NCI-H2107 (cell line): ENCODE measurements at regions not wholly inside any gene's neighbourhood (a gene's known extent, or its start where the extent isn't known, plus 50 kb on each side); places are given as distances from the start of the nearest gene placed in this dataset.

Experiments used
- DNase-seq: peaks from one replicate; lab custom pipeline; 2025; lab: John Stamatoyannopoulos, UW

- DNase-seq = no peak
Observed at GRCh38 chr7:70907259-70908247, 224.4 kb upstream of the GALNT17 start.

GRCh38 chr7:70913924-70914323 lies 218.0 kb upstream of the GALNT17 start:
- no peak for DNase-seq

- no peak for DNase-seq
Observed at GRCh38 chr7:70915067-70915466, 216.9 kb upstream of the GALNT17 start.

GRCh38 chr7:70919481-70920073 lies 212.4 kb upstream of the GALNT17 start:
- no peak for DNase-seq

- DNase-seq = no peak
Observed at GRCh38 chr7:70920876-70921275, 211.1 kb upstream of the GALNT17 start.

- DNase-seq = no peak
Observed at GRCh38 chr7:70923181-70923845, 208.6 kb upstream of the GALNT17 start.

- DNase-seq = no peak
Observed at GRCh38 chr7:70925411-70926115, 206.4 kb upstream of the GALNT17 start.

GRCh38 chr7:70926666-70927065 lies 205.3 kb upstream of the GALNT17 start:
- DNase-seq = no peak

GRCh38 chr7:70935311-70935710 lies 196.6 kb upstream of the GALNT17 start:
- no peak for DNase-seq

- DNase-seq = no peak
Observed at GRCh38 chr7:70935854-70936253, 196.1 kb upstream of the GALNT17 start.

GRCh38 chr7:70937424-70937823 lies 194.5 kb upstream of the GALNT17 start:
- DNase-seq = no peak

- DNase-seq = no peak
Observed at GRCh38 chr7:70940597-70940996, 191.3 kb upstream of the GALNT17 start.

- DNase-seq = no peak
Observed at GRCh38 chr7:70942791-70943190, 189.2 kb upstream of the GALNT17 start.

GRCh38 chr7:70944516-70944915 lies 187.4 kb upstream of the GALNT17 start:
- no peak for DNase-seq

GRCh38 chr7:70947181-70947580 lies 184.8 kb upstream of the GALNT17 start:
- no peak for DNase-seq

- DNase-seq = no peak
Observed at GRCh38 chr7:70949862-70950261, 182.1 kb upstream of the GALNT17 start.

GRCh38 chr7:70951271-70951962 lies 180.5 kb upstream of the GALNT17 start:
- no peak for DNase-seq

- DNase-seq = no peak
Observed at GRCh38 chr7:70952311-70952710, 179.6 kb upstream of the GALNT17 start.

GRCh38 chr7:70953331-70953741 lies 178.6 kb upstream of the GALNT17 start:
- no peak for DNase-seq

- no peak for DNase-seq
Observed at GRCh38 chr7:70953796-70954195, 178.1 kb upstream of the GALNT17 start.

GRCh38 chr7:70972693-70973092 lies 159.3 kb upstream of the GALNT17 start:
- DNase-seq = no peak

- no peak for DNase-seq
Observed at GRCh38 chr7:70975754-70976153, 156.2 kb upstream of the GALNT17 start.
